ENCODE measurements at regions not wholly inside any gene's neighbourhood (a gene's known extent, or its start where the extent isn't known, plus 50 kb on each side); places are given as distances from the start of the nearest gene placed in this dataset.

- no peaks in the 10 kb centered on the region for H3K9me3 ChIP-seq
- 69 to 81% (median 77%) methylated on average over 19 of the region's 19 CpGs for WGBS, 5 donors
- H3K4me3 ChIP-seq, result no peak overlapping the region
- H3K27me3 ChIP-seq (replicated peaks in 1 of 7), result peaks cover 0 to 5% (median 0%) of the 10 kb centered on the region in 7 donors
- no peak for DNase-seq
- H3K4me1 ChIP-seq, result peaks cover 0 to 24% (median 5%) of the 10 kb centered on the region in 6 donors
- intact Hi-C loops (cut with DNase I; ENCODE audit: low total_unique reads), result no loop called here
- H3K36me3 ChIP-seq, result no peaks in the 10 kb centered on the region
- no peak for TF ChIP-seq CTCF (IDR thresholded peaks at IDR 0.05 in 8 of 11, conservative IDR thresholded peaks at IDR 0.05 in 3 of 11)
- TF ChIP-seq POLR2AphosphoS5 (IDR thresholded peaks at IDR 0.05), result no peak
- TF ChIP-seq POLR2A (IDR thresholded peaks at IDR 0.05), result no peak
- no peak overlapping the region for H3K27ac ChIP-seq
Measured at GRCh38 chr13:28583651-28584091, 75.3 kb upstream of the POMP start.

- Histone ChIP-seq H3K4me3 (no peak overlapping the region), H3K4me1 (peaks cover 0 to 19% (median 5%) of the 10 kb centered on the region in 6 donors), H3K27me3 (replicated peaks in 1 of 7) (peaks cover 0 to 5% (median 0%) of the 10 kb centered on the region in 7 donors), H3K27ac (no peak overlapping the region), H3K36me3 (no peaks in the 10 kb centered on the region), H3K9me3 (no peaks in the 10 kb centered on the region)
- no peak for TF ChIP-seq CTCF (IDR thresholded peaks at IDR 0.05 in 8 of 11, conservative IDR thresholded peaks at IDR 0.05 in 3 of 11)
- no peak for TF ChIP-seq POLR2AphosphoS5 (IDR thresholded peaks at IDR 0.05)
- TF ChIP-seq POLR2A (IDR thresholded peaks at IDR 0.05), result no peak
- intact Hi-C loops (cut with DNase I; ENCODE audit: low total_unique reads), result no loop called here
- DNase-seq, result no peak
- WGBS, 5 donors, result 31 to 50% (median 37%) methylated on average over 8 of the region's 8 CpGs
Measured at GRCh38 chr13:28582892-28583240, 76.1 kb upstream of the POMP start.

GRCh38 chr13:28582225-28582891, 76.6 kb upstream of the POMP start:
- TF ChIP-seq POLR2AphosphoS5 (IDR thresholded peaks at IDR 0.05), result no peak
- no peak for TF ChIP-seq CTCF (IDR thresholded peaks at IDR 0.05 in 8 of 11, conservative IDR thresholded peaks at IDR 0.05 in 3 of 11)
- TF ChIP-seq POLR2A (IDR thresholded peaks at IDR 0.05), result no peak
- H3K27me3 ChIP-seq (replicated peaks in 1 of 7), result peaks cover 0 to 5% (median 0%) of the 10 kb centered on the region in 7 donors
- H3K4me1 ChIP-seq, result peaks cover 0 to 18% (median 5%) of the 10 kb centered on the region in 6 donors
- no peak for DNase-seq
- no peak overlapping the region for H3K4me3 ChIP-seq
- H3K9me3 ChIP-seq, result no peaks in the 10 kb centered on the region
- H3K36me3 ChIP-seq, result no peaks in the 10 kb centered on the region
- intact Hi-C loops (cut with DNase I; ENCODE audit: low total_unique reads), result no loop called here
- 62 to 70% (median 70%) methylated on average over 9 of the region's 9 CpGs for WGBS, 5 donors
- no peak overlapping the region for H3K27ac ChIP-seq

- Histone ChIP-seq H3K9me3 (no peaks in the 10 kb centered on the region), H3K4me3 (no peak overlapping the region), H3K36me3 (no peaks in the 10 kb centered on the region), H3K27me3 (replicated peaks in 1 of 7) (peaks cover 0 to 5% (median 0%) of the 10 kb centered on the region in 7 donors), H3K4me1 (peaks cover 0 to 18% (median 5%) of the 10 kb centered on the region in 6 donors), H3K27ac (no peak overlapping the region)
- 67 to 87% (median 80%) methylated on average over 2 of the region's 2 CpGs for WGBS, 5 donors
- intact Hi-C loops (cut with DNase I; ENCODE audit: low total_unique reads), result no loop called here
- no peak for DNase-seq
- TF ChIP-seq CTCF (IDR thresholded peaks at IDR 0.05 in 8 of 11, conservative IDR thresholded peaks at IDR 0.05 in 3 of 11), result no peak
- TF ChIP-seq POLR2A (IDR thresholded peaks at IDR 0.05), result no peak
- TF ChIP-seq POLR2AphosphoS5 (IDR thresholded peaks at IDR 0.05), result no peak
Measured at GRCh38 chr13:28581451-28581850, 77.5 kb upstream of the POMP start.

All from spleen (tissue), 11 donors.